Breast epithelium (tissue), 4 donors: ENCODE measurements at regions not wholly inside any gene's neighbourhood (a gene's known extent, or its start where the extent isn't known, plus 50 kb on each side); places are given as distances from the start of the nearest gene placed in this dataset.

Source experiments
- DNase-seq, 2 donors: peaks; one replicate each; pipeline ENCODE4 v3.0.0-alpha.2; 2019; ENCODE audit warnings: low spot score in 2 of 2
- H3K27ac ChIP-seq, 2 donors: fragments of 200-600 bp; sonication (generic) in 1 of 2; one replicate each; pipeline ENCODE4 v1.5.1; 2016 to 2019; ENCODE audit warnings: mild to moderate bottlenecking in 1 of 2
- H3K27me3 ChIP-seq, 2 donors: fragments of 200-600 bp; sonication (generic) in 1 of 2; one replicate each; pipeline versions ENCODE4 v1.5.1 to v1.6.0; 2017 to 2019; ENCODE audit warnings: control low read depth in 1 of 2, mild to moderate bottlenecking in 1 of 2
- H3K36me3 ChIP-seq: fragments of 200-600 bp; one replicate; pipeline ENCODE4 v1.5.1; 2019
- H3K4me1 ChIP-seq, 2 donors: fragments of 200-600 bp; sonication (generic); one replicate each; pipeline ENCODE4 v1.5.1; 2016 to 2019; ENCODE audit warnings: control low read depth in 1 of 2
- H3K4me3 ChIP-seq, 3 donors: fragments of 200-600 bp; sonication (generic); 1 replicate in 2 of 3; 2 replicates in 1 of 3; pipeline ENCODE4 v1.5.1; 2016 to 2019; ENCODE audit warnings: mild to moderate bottlenecking in 3 of 3, moderate library complexity in 2 of 3
- H3K9me3 ChIP-seq, 2 donors: fragments of 200-600 bp; sonication (generic) in 1 of 2; one replicate each; pipeline ENCODE4 v1.5.1; 2016 to 2019; ENCODE audit warnings: control low read depth in 1 of 2
- POLR2A ChIP-seq: fragments of 450-650 bp; IDR thresholded peaks from one replicate; pipeline ENCODE4 v1.6.1; 2016; ENCODE audit warnings: antibody characterized with exemption, mild to moderate bottlenecking, moderate library complexity
- POLR2AphosphoS5 ChIP-seq, 3 donors: sonication (generic); formaldehyde crosslinking; IDR thresholded peaks; one replicate each; pipeline ENCODE4 v1.6.1; 2017; ENCODE audit warnings: antibody characterized with exemption in 3 of 3
- intact Hi-C: fragments of 100-400 bp; cut with DNase I; formaldehyde crosslinking; loops from one replicate; pipeline ENCODE4 v1.15.1; 2023; ENCODE audit warnings: low total_unique reads
- TF ChIP-seq, protein P1 (sequence below), 3 donors: fragments of 450-650 bp; IDR thresholded peaks; one replicate each; pipeline ENCODE4 v1.5.1; 2016 to 2017; ENCODE audit warnings: antibody characterized with exemption in 3 of 3, mild to moderate bottlenecking in 3 of 3, moderate library complexity in 3 of 3

DNA sequence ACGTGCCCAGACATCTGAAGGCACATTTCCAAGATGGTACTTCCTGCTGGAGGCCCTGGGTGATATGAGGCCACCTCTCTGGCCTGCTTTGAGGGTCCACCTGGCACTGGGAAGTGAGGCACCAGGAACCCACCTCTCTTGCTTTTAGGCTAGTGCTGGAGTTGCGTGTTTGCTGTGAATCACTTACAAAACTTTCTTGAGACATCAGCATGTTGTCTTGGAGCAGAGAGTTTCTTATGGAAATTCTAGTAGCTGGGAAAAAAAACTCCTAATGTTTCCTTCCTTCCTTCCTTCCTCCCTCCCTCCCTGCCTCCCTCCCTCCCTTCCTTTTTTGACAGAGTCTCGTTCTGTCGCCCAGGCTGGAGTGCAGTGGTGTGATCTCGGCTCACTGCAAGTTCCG, 341.3 kb downstream of the MIAT start:
- Histone ChIP-seq H3K9me3 (no peaks in the 10 kb centered on the region), H3K36me3 (no peaks in the 10 kb centered on the region), H3K27ac (no peak overlapping the region), H3K4me3 (no peak overlapping the region), H3K27me3 (no peaks in the 10 kb centered on the region), H3K4me1 (no peaks in the 10 kb centered on the region)
- intact Hi-C loops: no loop called here
- TF ChIP-seq POLR2AphosphoS5 (IDR thresholded peaks at IDR 0.05) (no peak), POLR2A (no peak)
- TF ChIP-seq, protein P1, sequence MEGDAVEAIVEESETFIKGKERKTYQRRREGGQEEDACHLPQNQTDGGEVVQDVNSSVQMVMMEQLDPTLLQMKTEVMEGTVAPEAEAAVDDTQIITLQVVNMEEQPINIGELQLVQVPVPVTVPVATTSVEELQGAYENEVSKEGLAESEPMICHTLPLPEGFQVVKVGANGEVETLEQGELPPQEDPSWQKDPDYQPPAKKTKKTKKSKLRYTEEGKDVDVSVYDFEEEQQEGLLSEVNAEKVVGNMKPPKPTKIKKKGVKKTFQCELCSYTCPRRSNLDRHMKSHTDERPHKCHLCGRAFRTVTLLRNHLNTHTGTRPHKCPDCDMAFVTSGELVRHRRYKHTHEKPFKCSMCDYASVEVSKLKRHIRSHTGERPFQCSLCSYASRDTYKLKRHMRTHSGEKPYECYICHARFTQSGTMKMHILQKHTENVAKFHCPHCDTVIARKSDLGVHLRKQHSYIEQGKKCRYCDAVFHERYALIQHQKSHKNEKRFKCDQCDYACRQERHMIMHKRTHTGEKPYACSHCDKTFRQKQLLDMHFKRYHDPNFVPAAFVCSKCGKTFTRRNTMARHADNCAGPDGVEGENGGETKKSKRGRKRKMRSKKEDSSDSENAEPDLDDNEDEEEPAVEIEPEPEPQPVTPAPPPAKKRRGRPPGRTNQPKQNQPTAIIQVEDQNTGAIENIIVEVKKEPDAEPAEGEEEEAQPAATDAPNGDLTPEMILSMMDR (IDR thresholded peaks at IDR 0.05): no peak
- DNase-seq: no peak

DNA sequence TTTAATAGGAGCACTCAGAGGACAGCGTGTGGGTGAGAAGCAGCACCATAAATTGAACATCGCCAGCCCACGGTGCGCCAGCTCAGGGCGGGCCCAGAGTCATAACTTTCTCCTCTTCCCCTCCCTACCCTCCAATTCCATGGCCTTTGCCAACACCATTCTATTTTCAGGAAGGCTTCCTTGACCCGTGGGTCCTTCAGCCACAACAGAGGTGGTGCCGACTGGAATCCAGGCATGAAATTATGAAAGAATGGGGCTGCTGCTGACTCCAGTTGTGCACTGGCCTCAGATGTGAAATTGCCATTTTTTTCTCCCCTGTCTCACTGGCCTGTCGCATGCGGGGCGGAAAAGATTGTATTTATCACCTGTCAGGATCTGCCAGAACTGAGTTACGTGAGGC, 345.9 kb downstream of the MIAT start:
- intact Hi-C loops: no loop called here
- TF ChIP-seq, protein P1 (IDR thresholded peaks at IDR 0.05): no peak
- TF ChIP-seq POLR2A: no peak
- TF ChIP-seq POLR2AphosphoS5 (IDR thresholded peaks at IDR 0.05): no peak

DNA sequence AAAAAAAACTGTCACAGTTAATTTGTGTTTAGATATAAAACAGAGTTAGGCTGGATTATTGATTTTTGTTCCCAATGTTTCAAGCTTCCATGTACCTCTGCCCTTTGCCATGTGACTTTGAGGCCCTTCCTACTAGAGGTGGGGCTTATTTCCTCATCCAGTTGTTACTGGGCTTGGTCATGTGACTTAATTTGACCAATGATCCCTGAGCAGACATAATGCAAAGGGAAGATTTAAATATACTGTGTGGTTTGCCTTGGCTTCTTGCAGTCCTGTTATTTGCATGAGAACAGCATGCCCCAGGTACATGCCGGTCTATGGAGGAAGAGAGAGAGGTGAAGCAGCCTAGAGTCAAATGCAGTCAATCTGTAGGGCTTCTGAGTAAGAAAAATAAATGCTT, 347.0 kb downstream of the MIAT start:
- no peak for DNase-seq
- Histone ChIP-seq H3K27me3 (peaks cover 0 to 4% of the 10 kb centered on the region in 2 donors), H3K27ac (no peak overlapping the region), H3K4me1 (no peaks in the 10 kb centered on the region), H3K36me3 (no peaks in the 10 kb centered on the region), H3K4me3 (no peak overlapping the region), H3K9me3 (no peaks in the 10 kb centered on the region)
- intact Hi-C loops: no loop called here
- TF ChIP-seq POLR2A (no peak), POLR2AphosphoS5 (IDR thresholded peaks at IDR 0.05) (no peak)
- TF ChIP-seq, protein P1 (IDR thresholded peaks at IDR 0.05): no peak

More for the DNA sequence above, 345.9 kb downstream of the MIAT start:
- Histone ChIP-seq H3K27me3 (no peaks in the 10 kb centered on the region), H3K4me3 (no peak overlapping the region), H3K36me3 (no peaks in the 10 kb centered on the region), H3K27ac (no peak overlapping the region), H3K4me1 (no peaks in the 10 kb centered on the region), H3K9me3 (no peaks in the 10 kb centered on the region)
- DNase-seq: no peak

DNA sequence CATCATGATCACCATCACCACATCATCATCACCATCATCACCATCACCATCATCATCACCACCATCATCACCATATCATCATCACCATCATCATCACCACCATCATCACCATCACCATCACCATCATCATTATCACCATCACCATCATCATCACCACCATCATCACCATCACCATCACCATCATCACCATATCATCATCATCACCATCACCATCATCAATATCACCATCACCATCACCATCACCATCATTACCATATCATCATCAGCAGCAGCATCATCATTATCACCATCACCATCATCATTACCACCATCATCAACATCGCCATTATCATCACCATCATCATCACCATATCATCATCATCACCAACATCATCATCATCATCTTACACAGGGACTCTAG, 351.1 kb downstream of the MIAT start:
- no peaks in the 10 kb centered on the region for H3K9me3 ChIP-seq
- H3K36me3 ChIP-seq: no peaks in the 10 kb centered on the region
- DNase-seq: no peak
- H3K27me3 ChIP-seq: peaks cover 0 to 4% of the 10 kb centered on the region in 2 donors
- H3K27ac ChIP-seq: no peak overlapping the region
- no peak for TF ChIP-seq POLR2AphosphoS5 (IDR thresholded peaks at IDR 0.05)
- TF ChIP-seq, protein P1 (IDR thresholded peaks at IDR 0.05): no peak
- no peak for TF ChIP-seq POLR2A
- H3K4me3 ChIP-seq: no peak overlapping the region
- H3K4me1 ChIP-seq: no peaks in the 10 kb centered on the region
- intact Hi-C loops: no loop called here

DNA sequence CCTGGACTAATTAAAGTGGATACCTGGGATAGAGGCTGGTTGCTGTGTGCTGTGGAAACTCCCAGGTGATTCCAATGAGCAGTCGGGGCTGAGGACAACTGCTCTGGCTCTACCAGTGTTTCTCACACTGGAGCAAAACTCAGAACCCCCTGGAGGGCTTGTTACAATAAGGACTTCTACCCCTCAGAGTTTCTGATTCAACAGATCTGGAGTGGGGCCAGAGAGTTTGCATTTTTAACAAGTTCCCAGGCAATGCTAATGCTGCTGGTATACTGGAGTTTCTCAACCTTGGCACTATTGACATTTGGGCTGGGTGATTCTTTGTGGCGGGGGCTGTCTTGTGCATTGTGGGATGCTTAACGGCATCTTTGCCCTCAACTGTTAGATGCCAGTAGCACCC, 353.7 kb downstream of the MIAT start:
- no peak for DNase-seq
- H3K4me1 ChIP-seq: no peaks in the 10 kb centered on the region
- H3K9me3 ChIP-seq: no peaks in the 10 kb centered on the region
- intact Hi-C loops: no loop called here
- no peak overlapping the region for H3K4me3 ChIP-seq
- H3K27me3 ChIP-seq: peaks cover 0 to 4% of the 10 kb centered on the region in 2 donors
- H3K36me3 ChIP-seq: no peaks in the 10 kb centered on the region
- H3K27ac ChIP-seq: no peak overlapping the region
- TF ChIP-seq, protein P1 (IDR thresholded peaks at IDR 0.05): no peak
- no peak for TF ChIP-seq POLR2AphosphoS5 (IDR thresholded peaks at IDR 0.05)
- TF ChIP-seq POLR2A: no peak
